Colonic mucosa (tissue), 4 donors: ENCODE measurements at regions not wholly inside any gene's neighbourhood (a gene's known extent, or its start where the extent isn't known, plus 50 kb on each side); places are given as distances from the start of the nearest gene placed in this dataset.

Source experiments
- DNase-seq: peaks from one replicate; pipeline ENCODE4 v3.0.0-alpha.2; 2020
- H3K27ac ChIP-seq: fragments of 200-600 bp; one replicate; pipeline ENCODE4 v1.8.0; 2021
- H3K27me3 ChIP-seq: fragments of 200-600 bp; one replicate; pipeline ENCODE4 v1.8.0; 2021
- H3K36me3 ChIP-seq: fragments of 200-600 bp; one replicate; pipeline ENCODE4 v1.8.0; 2021
- H3K4me1 ChIP-seq: fragments of 200-600 bp; one replicate; pipeline ENCODE4 v1.8.0; 2021; ENCODE audit warnings: mild to moderate bottlenecking
- H3K4me3 ChIP-seq: fragments of 200-600 bp; one replicate; pipeline ENCODE4 v1.8.0; 2021
- H3K9ac ChIP-seq, 2 donors: one replicate each; pipeline ENCODE4 v1.7.0; 2013; ENCODE audit warnings: control low read depth in 2 of 2, low read depth in 2 of 2, low read length in 2 of 2
- H3K9me3 ChIP-seq: fragments of 200-600 bp; one replicate; pipeline ENCODE4 v1.8.0; 2021
- intact Hi-C: fragments of 100-400 bp; cut with DNase I; formaldehyde crosslinking; loops from one replicate; pipeline ENCODE4 v1.14.1; 2022
- TF ChIP-seq, protein P1 (sequence below): fragments of 200-600 bp; IDR thresholded peaks from one replicate; pipeline ENCODE4 v1.8.0; 2022; ENCODE audit warnings: antibody characterized with exemption, mild to moderate bottlenecking
- donor health status: healthy.
- donor health status: DM: no; HTN: no; CAD: no.
- donor health status: DM: no; HTN: no; CAD: no.

DNA sequence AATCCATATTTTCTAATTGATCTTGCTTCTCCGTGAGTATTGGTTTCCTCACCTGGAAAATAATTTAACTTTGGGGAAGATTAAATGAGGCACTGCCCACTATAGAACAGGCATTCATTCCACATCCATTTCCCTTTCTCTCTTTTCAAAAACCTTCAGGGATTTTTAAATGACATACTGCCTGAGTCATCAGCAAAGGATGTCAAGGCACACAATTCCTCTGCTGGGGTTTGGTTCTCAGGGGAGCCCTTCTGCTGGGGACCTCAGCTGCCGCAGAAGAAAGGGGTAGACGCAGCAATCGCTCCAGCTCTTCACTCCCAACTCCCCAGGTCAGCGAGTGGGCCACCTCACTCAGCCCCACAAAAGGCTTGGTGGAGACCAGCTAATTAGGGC, 90.7 kb upstream of the BACH2 start:
- no peak overlapping the region for H3K27ac ChIP-seq
- no peaks in the 10 kb centered on the region for H3K27me3 ChIP-seq
- no peaks in the 10 kb centered on the region for H3K4me1 ChIP-seq
- H3K9me3 ChIP-seq = no peaks in the 10 kb centered on the region
- DNase-seq = no peak
- intact Hi-C loops = no loop called here
- H3K36me3 ChIP-seq = no peaks in the 10 kb centered on the region
- no peak overlapping the region for H3K4me3 ChIP-seq
- H3K9ac ChIP-seq = no peak overlapping the region
- TF ChIP-seq, protein P1, sequence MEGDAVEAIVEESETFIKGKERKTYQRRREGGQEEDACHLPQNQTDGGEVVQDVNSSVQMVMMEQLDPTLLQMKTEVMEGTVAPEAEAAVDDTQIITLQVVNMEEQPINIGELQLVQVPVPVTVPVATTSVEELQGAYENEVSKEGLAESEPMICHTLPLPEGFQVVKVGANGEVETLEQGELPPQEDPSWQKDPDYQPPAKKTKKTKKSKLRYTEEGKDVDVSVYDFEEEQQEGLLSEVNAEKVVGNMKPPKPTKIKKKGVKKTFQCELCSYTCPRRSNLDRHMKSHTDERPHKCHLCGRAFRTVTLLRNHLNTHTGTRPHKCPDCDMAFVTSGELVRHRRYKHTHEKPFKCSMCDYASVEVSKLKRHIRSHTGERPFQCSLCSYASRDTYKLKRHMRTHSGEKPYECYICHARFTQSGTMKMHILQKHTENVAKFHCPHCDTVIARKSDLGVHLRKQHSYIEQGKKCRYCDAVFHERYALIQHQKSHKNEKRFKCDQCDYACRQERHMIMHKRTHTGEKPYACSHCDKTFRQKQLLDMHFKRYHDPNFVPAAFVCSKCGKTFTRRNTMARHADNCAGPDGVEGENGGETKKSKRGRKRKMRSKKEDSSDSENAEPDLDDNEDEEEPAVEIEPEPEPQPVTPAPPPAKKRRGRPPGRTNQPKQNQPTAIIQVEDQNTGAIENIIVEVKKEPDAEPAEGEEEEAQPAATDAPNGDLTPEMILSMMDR = no peak

DNA sequence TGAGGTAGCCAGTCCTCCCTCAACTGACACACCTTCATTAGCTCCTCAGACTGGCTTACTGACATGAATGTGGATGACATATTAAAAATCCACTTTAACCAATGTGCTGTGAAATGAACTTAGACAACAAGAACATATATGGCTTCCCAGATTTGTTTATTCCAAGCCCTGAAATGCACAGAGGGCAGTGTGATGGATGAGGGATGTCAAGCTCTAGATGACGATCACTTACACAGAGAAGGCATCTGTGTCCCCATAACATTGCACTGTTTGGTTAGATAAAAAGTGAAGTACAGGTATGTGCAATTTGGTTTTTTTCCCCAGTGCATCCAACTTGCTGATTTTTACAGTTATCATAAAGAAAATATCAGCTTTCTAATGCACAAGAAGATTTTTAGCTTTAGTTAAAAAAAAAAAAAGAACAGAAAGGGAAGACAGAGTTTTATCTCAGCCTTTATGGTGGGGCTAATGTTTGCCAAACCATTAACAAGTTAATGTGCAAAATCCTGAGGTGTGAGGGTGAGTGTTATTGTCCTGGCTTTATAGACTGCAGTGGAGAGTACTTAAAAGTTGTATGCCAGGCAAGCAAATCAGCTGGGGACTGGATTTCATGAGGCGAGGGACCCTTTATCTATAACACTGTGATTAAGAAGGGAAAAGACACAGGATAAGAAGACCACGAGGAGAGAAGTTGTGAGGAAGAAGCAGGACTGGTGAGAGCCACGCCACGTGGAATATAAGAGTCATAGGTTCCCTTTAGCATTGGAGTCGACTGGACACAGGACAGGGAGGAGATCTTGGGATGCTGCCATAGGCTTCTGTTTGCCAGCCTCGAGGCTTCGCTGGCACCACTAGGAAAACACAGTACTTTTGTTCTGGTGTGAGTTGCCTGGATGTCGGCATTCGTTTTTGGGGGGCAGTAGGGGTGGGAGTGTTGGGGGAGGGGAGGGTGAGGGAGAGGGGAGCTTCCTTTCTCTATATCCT, 90.0 kb upstream of the BACH2 start:
- Histone ChIP-seq H3K27me3 (no peaks in the 10 kb centered on the region), H3K4me3 (no peak overlapping the region), H3K9ac (no peak overlapping the region), H3K9me3 (no peaks in the 10 kb centered on the region), H3K36me3 (no peaks in the 10 kb centered on the region), H3K4me1 (no peaks in the 10 kb centered on the region), H3K27ac (no peak overlapping the region)
- TF ChIP-seq, protein P1 = no peak
- DNase-seq = no peak
- intact Hi-C loops = no loop called here

- Histone ChIP-seq H3K4me1 (no peaks in the 10 kb centered on the region), H3K9ac (no peak overlapping the region), H3K27ac (no peak overlapping the region), H3K4me3 (no peak overlapping the region), H3K36me3 (no peaks in the 10 kb centered on the region), H3K27me3 (no peaks in the 10 kb centered on the region), H3K9me3 (no peaks in the 10 kb centered on the region)
- TF ChIP-seq, protein P1 = no peak
- no peak for DNase-seq
- intact Hi-C loops = no loop called here
Observed at GRCh38 chr6:90385759-90386313, 89.2 kb upstream of the BACH2 start.

DNA sequence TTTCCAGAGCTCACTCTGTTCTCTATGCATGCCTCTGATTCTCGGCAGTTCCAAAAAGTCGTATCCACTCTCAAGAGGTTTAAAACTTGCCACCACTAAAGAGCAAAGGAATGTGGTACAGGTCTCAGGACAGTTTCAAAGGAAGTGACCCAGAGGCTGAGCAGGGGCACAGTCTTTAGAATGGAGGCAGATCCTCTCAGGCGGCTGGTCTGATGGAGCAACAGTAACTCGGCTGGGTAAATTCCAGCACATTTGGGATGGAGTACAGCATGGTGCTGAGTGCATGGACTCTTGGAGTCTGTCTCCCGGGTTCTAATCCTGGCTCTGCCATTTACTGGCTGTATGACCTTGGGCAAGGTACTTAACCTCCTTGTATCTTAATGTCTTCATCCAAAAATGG, 88.1 kb upstream of the BACH2 start:
- TF ChIP-seq, protein P1 = no peak
- Histone ChIP-seq H3K9me3 (no peaks in the 10 kb centered on the region), H3K27ac (no peak overlapping the region), H3K36me3 (no peaks in the 10 kb centered on the region), H3K9ac (no peak overlapping the region), H3K4me3 (no peak overlapping the region), H3K27me3 (no peaks in the 10 kb centered on the region), H3K4me1 (no peaks in the 10 kb centered on the region)
- no peak for DNase-seq
- intact Hi-C loops = no loop called here

- no peaks in the 10 kb centered on the region for H3K4me1 ChIP-seq
- intact Hi-C loops = no loop called here
- H3K9me3 ChIP-seq = no peaks in the 10 kb centered on the region
- no peaks in the 10 kb centered on the region for H3K27me3 ChIP-seq
- TF ChIP-seq, protein P1 = no peak
- no peak for DNase-seq
- H3K36me3 ChIP-seq = no peaks in the 10 kb centered on the region
- no peak overlapping the region for H3K27ac ChIP-seq
- H3K9ac ChIP-seq = no peak overlapping the region
- no peak overlapping the region for H3K4me3 ChIP-seq
Observed at GRCh38 chr6:90383196-90383822, 86.7 kb upstream of the BACH2 start.
